A673 (cell line): ENCODE measurements at regions not wholly inside any gene's neighbourhood (a gene's known extent, or its start where the extent isn't known, plus 50 kb on each side); places are given as distances from the start of the nearest gene placed in this dataset.

ENCODE experiments used
- EZH2 ChIP-seq: fragments of 200-600 bp; sonication (generic); IDR thresholded peaks from 2 replicates; pipeline ENCODE4 v1.6.1; 2017; ENCODE audit warnings: borderline replicate concordance, low read depth, mild to moderate bottlenecking, mixed read lengths, antibody characterized with exemption, low read length; ENCODE audit not compliant: poor library complexity, severe bottlenecking
- TF ChIP-seq, protein P1 (sequence below): fragments of 300-800, 200-600 bp; sonication (generic); conservative IDR thresholded peaks from 2 replicates; pipeline ENCODE4 v1.5.1; 2017; ENCODE audit warnings: low read depth, mild to moderate bottlenecking, antibody characterized with exemption, low read length, moderate library complexity, mixed read lengths

DNA sequence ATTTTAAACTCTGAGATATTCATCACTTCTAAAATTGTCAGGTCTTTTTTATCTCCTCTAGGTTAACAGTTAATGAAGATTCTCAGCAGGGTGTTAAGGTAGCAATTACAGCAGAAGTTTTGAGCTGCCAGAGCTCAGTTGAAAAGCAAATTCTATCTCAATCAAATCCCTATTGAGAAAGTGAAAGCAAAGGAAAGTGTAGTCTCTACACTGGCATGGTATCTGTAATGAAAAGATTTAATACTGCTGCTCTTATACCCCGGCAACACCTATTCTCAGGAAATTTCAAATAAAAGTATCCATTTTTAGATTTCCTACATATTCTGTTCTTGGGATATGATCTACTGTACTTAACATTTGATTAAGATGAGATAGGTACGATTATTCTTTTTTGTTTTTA is 913.5 kb downstream of the MRPL39 start:
- TF ChIP-seq, protein P1, sequence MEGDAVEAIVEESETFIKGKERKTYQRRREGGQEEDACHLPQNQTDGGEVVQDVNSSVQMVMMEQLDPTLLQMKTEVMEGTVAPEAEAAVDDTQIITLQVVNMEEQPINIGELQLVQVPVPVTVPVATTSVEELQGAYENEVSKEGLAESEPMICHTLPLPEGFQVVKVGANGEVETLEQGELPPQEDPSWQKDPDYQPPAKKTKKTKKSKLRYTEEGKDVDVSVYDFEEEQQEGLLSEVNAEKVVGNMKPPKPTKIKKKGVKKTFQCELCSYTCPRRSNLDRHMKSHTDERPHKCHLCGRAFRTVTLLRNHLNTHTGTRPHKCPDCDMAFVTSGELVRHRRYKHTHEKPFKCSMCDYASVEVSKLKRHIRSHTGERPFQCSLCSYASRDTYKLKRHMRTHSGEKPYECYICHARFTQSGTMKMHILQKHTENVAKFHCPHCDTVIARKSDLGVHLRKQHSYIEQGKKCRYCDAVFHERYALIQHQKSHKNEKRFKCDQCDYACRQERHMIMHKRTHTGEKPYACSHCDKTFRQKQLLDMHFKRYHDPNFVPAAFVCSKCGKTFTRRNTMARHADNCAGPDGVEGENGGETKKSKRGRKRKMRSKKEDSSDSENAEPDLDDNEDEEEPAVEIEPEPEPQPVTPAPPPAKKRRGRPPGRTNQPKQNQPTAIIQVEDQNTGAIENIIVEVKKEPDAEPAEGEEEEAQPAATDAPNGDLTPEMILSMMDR, result no peak
- TF ChIP-seq EZH2, result no peak
